ENCODE measurements at regions not wholly inside any gene's neighbourhood (a gene's known extent, or its start where the extent isn't known, plus 50 kb on each side); places are given as distances from the start of the nearest gene placed in this dataset.

DNA sequence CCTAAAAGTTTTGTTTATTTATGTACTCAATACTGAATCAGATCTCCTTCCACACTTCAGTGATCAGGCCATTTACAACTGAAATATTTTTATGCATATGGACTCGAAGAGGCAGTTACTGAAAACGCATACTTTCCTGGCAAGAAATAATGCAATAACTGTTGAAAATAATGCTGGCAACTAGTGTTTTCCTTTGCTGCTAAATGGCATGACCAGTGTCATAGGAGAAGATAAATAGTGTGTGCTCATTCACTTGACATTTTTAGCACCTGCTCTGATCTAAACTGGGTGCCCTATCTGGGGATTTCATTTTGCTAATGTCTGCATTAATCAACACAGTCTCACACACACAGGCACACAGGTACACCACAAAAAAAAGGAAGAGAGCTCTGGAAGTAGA, 695.2 kb downstream of the TUSC7 start:
- Histone ChIP-seq H3K9me3 (no peaks in the 10 kb centered on the region), H3K4me3 (no peak overlapping the region), H3K36me3 (no peaks in the 10 kb centered on the region), H3K27me3 (no peaks in the 10 kb centered on the region), H3K27ac (peak overlapping the region in 1 of 4 donors; percentile 57), H3K4me1 (peaks cover 0 to 28% of the 10 kb centered on the region in 2 donors)
- intact Hi-C loops (cut with DNase I; ENCODE audit: low total_unique reads) (no loop called here), in situ Hi-C loops (cut with MboI; ENCODE audit: low sequenced_read_pairs in 4 of 4) (no loop called here)
- ATAC-seq (peak in 1 of 2 donors; percentile 73), DNase-seq (no peak)
- TF ChIP-seq POLR2A (IDR thresholded peaks at IDR 0.05) = no peak
- TF ChIP-seq, protein P1, sequence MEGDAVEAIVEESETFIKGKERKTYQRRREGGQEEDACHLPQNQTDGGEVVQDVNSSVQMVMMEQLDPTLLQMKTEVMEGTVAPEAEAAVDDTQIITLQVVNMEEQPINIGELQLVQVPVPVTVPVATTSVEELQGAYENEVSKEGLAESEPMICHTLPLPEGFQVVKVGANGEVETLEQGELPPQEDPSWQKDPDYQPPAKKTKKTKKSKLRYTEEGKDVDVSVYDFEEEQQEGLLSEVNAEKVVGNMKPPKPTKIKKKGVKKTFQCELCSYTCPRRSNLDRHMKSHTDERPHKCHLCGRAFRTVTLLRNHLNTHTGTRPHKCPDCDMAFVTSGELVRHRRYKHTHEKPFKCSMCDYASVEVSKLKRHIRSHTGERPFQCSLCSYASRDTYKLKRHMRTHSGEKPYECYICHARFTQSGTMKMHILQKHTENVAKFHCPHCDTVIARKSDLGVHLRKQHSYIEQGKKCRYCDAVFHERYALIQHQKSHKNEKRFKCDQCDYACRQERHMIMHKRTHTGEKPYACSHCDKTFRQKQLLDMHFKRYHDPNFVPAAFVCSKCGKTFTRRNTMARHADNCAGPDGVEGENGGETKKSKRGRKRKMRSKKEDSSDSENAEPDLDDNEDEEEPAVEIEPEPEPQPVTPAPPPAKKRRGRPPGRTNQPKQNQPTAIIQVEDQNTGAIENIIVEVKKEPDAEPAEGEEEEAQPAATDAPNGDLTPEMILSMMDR (IDR thresholded peaks at IDR 0.05 in 4 of 5, conservative IDR thresholded peaks at IDR 0.05 in 1 of 5) = no peak

DNA sequence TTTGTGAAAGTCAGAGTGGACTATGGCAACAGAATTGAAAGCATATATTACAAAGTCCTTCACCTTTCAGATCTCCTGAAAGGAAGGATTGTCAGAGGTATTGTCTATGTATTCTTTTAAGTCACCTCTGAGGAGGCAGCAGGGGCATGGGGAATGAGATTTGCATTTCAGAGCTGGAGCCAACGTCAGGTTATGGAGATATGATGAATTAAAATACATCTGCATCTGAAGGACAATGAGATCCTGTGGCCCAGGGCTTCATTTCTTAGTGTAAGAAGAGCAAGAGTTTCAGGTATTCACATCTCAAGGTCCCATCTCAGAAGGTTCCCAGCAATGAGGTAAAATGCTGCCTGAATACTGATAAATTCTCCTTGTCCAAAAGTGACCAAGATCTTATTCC, 695.8 kb downstream of the TUSC7 start:
- no peak for TF ChIP-seq POLR2A (IDR thresholded peaks at IDR 0.05)
- TF ChIP-seq, protein P1 (IDR thresholded peaks at IDR 0.05 in 4 of 5, conservative IDR thresholded peaks at IDR 0.05 in 1 of 5) = no peak
- peaks cover 0 to 23% of the 10 kb centered on the region in 2 donors for H3K4me1 ChIP-seq
- H3K4me3 ChIP-seq = no peak overlapping the region
- in situ Hi-C loops (cut with MboI; ENCODE audit: low sequenced_read_pairs in 4 of 4) (no loop called here), intact Hi-C loops (cut with DNase I; ENCODE audit: low total_unique reads) (no loop called here)
- no peak for ATAC-seq
- no peaks in the 10 kb centered on the region for H3K36me3 ChIP-seq
- peak overlapping the region in 1 of 4 donors; percentile 20 for H3K27ac ChIP-seq
- no peaks in the 10 kb centered on the region for H3K27me3 ChIP-seq
- DNase-seq = no peak
- no peaks in the 10 kb centered on the region for H3K9me3 ChIP-seq

DNA sequence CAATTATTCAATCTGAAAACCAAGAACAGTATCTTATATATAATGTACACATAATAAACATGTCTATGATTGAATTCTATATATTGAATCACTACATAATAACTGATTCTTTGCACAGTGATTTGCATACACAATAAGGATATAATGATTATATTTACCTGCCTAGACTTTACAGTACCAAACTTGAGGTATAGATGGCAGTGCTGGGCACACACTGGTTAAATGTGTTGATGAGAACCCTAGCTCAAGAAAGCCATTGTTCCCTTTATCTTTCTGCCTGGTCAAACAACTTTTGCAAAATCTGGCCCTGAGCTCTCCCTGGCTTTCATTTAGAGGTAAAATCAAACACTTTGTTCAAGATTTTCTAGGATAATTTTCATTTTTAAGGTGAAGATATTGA, 697.7 kb downstream of the TUSC7 start:
- Histone ChIP-seq H3K4me1 (peaks cover 0 to 15% of the 10 kb centered on the region in 2 donors), H3K9me3 (no peaks in the 10 kb centered on the region), H3K27me3 (no peaks in the 10 kb centered on the region), H3K27ac (no peak overlapping the region), H3K36me3 (no peaks in the 10 kb centered on the region), H3K4me3 (no peak overlapping the region)
- no peak for TF ChIP-seq POLR2A (IDR thresholded peaks at IDR 0.05)
- TF ChIP-seq, protein P1 (IDR thresholded peaks at IDR 0.05 in 4 of 5, conservative IDR thresholded peaks at IDR 0.05 in 1 of 5) = no peak
- no peak for DNase-seq
- ATAC-seq = no peak
- intact Hi-C loops (cut with DNase I; ENCODE audit: low total_unique reads) = no loop called here
- in situ Hi-C loops (cut with MboI; ENCODE audit: low sequenced_read_pairs in 4 of 4) = no loop called here

DNA sequence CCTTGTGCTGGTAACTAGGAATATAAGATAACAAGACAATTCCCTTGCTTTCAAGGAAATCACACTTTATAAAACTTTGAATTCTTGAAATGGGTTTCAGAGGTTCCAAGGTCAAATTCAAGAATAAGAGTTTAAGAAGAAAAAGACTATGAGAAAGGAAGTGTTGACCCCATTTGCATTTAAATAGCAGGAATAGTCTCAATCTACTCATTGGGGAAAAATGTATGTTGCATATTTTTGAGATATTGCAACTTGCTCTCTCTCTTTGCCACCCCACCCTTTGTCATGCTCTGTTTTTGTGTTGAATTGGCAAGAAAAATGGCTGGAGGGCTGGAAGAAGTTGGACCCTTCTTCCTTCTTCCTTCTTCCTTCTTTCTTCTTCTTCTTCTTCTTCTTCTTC, 699.2 kb downstream of the TUSC7 start:
- Histone ChIP-seq H3K36me3 (no peaks in the 10 kb centered on the region), H3K9me3 (no peaks in the 10 kb centered on the region), H3K27me3 (no peaks in the 10 kb centered on the region), H3K4me1 (peaks cover 0 to 14% of the 10 kb centered on the region in 2 donors), H3K27ac (no peak overlapping the region), H3K4me3 (no peak overlapping the region)
- no peak for ATAC-seq
- TF ChIP-seq POLR2A (IDR thresholded peaks at IDR 0.05) = no peak
- TF ChIP-seq, protein P1 (IDR thresholded peaks at IDR 0.05 in 4 of 5, conservative IDR thresholded peaks at IDR 0.05 in 1 of 5) = no peak
- intact Hi-C loops (cut with DNase I; ENCODE audit: low total_unique reads) = no loop called here
- no peak for DNase-seq
- in situ Hi-C loops (cut with MboI; ENCODE audit: low sequenced_read_pairs in 4 of 4) = no loop called here

DNA sequence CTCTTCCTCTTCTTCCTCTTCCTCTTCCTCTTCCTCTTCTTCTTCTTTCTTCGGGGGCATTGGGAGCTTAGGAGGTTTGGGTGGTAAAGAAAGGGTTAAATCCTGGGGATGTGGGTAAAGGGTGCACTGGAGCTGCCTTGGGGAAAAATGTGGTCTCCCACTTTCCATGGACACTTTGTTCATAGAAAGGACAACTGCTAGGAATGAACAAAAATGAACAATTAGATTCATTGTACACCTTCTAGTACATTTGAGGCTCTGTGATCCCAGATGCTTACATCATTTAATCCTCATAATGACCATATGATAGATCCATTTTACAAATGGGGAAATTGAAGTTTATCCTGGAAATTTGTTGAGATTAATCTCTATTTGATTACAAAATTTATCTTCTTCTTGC, 699.7 kb downstream of the TUSC7 start:
- in situ Hi-C loops (cut with MboI; ENCODE audit: low sequenced_read_pairs in 4 of 4) = no loop called here
- DNase-seq (no peak), ATAC-seq (no peak)
- Histone ChIP-seq H3K27me3 (no peaks in the 10 kb centered on the region), H3K4me3 (no peak overlapping the region), H3K27ac (no peak overlapping the region), H3K9me3 (no peaks in the 10 kb centered on the region), H3K36me3 (no peaks in the 10 kb centered on the region), H3K4me1 (peaks cover 0 to 9% of the 10 kb centered on the region in 2 donors)
- intact Hi-C loops (cut with DNase I; ENCODE audit: low total_unique reads) = no loop called here
- TF ChIP-seq, protein P1 (IDR thresholded peaks at IDR 0.05 in 4 of 5, conservative IDR thresholded peaks at IDR 0.05 in 1 of 5) = no peak
- no peak for TF ChIP-seq POLR2A (IDR thresholded peaks at IDR 0.05)

Data from gastrocnemius medialis (tissue), 4 donors.